ENCODE measurements at regions not wholly inside any gene's neighbourhood (a gene's known extent, or its start where the extent isn't known, plus 50 kb on each side); places are given as distances from the start of the nearest gene placed in this dataset.
"Not testable (repeated sequence)": the region's sequence is repeated elsewhere in the genome, so short reads cannot be mapped to it uniquely, and the experiment has no call there.

DNA sequence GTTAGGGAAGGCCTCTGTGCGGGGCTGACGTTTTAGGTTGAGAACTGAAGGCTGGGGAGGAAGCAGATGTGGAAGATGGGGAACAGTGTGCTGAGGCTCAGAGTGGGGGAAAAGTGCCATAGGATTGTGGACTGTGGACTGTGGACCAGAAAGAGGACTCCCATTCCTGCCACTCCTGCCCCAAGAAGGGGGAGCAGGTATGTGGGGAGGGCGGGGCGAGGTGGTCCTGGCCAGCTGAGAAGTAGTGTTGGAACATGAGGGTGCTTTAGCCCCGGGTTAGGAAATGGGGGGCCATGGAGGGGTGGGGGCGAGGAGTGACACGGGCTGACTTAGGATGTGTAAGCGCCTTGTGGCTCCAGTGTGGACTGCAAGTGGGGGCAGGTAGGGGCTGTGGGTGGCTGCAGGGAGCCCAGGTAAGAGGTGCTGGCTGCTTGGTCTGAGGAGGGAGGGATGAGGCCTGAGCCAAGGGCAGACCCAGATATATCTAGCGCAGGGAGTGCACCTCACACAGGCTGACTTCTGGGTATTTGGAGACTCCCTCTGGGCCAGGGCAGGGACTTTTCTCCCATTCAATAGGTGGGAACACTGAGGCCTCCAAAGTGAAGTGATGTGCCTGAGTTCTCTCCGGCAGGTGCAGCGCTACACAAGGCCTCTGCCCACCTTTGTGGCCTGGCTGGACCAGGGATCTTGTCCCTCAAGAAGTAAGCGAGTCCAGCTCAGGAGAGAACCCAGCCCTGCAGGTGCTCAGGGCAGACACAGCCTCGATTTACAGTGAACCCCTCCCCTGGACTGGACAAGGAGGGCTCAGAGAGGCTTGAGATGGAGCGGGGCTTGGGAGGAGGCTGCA lies 76.6 kb upstream of the TOX2 start:
- no peak for DNase-seq (ENCODE audit: low read depth)

DNA sequence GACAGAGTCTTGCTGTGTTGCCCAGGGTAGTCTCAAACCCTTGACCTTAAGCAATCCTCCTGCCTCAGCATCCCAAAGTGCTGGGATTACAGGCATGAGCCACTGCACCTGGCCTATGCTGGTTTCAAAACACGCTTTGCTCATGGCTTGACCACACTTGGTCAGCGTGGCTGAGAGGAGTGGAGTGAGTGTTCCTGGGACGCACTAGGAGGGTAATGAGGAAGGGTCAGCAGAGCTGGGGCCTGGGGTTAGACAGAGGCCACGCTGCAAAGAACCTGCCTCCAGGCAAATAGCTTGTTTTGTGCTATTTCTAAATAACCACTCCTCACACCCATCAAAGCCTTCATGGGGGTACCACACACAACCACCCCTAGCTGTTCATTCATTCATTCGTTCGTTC lies 77.9 kb upstream of the TOX2 start:
- DNase-seq (ENCODE audit: low read depth): no peak

DNA sequence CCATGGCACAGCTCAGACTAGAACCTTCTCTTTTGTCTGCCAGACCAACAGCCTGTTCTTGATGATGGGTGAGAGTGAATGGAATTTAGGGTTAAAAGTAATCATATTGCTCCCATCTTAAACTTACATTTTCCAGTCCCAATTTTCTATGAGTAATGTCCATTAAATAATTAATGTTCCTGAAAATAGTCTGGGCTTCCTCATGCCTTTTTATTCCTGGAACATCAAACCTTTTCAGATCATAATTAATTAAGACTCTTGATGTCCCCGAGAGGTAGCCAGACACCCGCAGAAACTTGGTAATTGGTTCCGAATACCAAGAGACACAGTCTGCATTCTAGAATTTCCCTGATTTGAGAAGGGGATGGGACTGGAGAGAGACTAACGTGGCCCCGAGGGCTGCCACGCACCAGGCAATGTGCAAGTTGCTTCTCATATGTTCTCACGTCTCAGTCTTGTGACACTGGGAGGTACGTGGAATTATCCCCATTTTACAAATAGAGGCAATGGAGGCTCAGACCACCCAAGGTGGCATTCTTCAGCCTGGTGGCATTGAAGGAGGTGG lies 78.6 kb upstream of the TOX2 start:
- DNase-seq (ENCODE audit: low read depth): no peak

DNA sequence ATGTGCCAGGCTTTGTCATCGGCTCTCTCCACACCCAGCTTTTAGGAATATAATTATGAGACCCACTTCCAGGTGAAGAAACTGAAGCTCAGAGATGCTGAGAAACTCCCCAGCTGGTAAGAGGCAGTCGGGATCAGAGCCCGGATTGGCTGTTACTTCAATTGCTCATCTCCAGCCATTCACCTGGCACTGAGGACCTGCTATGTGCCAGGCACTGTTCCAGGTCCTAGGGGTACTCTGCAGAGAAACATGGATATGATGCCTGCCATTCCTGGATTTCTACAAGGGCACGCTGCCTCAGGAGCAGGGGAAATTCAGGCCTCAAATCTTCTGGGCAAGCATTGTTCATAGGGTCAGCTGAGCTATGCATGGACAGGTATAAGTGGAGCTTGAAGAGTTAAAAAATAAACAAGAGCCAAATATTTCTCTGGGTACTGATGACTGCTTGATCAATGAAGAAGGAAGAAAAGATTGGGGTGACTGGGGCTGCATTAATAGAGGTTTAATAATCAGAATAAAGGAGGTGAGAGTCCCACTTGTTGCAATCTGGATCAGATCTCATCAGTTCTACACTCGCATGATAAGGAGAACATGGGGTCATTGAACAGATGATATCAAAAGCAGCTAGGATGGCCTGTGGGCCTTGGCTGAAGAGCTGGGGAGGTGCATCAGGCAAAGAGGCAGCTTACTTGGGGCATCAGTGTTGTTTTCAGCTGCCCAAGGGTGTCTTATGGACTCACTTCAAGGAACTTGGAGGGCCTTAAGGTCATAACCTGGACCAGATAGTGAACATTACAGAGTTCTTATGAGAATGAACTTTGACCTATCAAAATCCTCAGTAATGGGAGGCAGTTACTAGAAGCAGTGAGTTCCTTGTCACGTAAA lies 80.9 kb upstream of the TOX2 start:
- no peak for DNase-seq (ENCODE audit: low read depth)

DNA sequence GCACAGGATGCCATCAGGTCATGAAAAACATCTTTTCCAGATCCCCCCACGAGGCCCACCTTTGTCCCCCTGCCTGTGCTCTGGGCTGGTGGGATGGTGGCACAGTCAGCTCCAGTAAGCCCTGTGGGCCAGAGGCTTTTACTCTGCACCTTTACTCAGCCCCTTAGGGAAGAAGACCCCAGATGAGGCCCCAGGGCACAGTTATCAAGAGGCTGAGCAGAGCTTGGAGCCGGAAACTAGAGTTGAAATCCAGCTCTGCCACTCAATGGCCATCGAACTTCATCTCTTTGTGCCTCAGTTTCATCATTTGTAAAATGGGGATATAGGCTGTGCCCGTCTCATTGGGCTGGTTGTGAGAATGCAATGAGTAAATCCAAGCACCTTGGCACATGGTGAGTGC lies 81.7 kb upstream of the TOX2 start:
- no peak for DNase-seq (ENCODE audit: low read depth)

DNA sequence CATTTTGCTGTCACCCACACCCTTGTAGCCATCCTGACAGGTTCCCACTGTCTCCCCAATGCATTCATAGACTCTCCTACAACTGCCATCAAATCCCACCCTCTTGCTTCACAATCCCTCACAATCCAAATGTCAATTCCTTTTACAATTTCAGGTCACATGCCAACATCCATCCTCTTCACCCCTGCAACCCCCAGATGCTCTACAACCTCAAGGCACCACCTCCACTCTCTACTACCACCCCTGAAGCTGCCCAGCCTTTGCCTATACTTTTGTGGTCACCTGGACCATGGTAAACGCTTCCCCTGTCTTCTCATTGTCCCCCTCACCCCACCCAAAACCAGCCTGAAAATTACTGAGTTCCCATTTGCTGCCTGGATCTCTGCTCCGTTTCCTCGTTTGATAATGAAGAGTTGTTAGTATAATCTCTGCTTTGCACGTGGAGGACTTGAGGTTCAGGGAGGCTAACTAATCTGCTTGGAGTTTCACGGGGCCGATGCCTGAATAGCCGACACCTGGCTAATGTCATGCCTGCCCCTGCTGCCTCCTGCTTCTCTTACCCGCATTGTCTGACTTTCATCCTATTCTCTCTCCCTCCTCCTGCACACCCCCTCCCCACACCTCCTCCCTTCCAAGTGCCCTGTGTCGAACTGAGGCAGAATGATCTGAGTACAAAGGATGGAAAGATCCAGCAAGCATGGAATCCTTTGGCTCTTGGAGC lies 82.4 kb upstream of the TOX2 start:
- no peak for DNase-seq (ENCODE audit: low read depth)

DNA sequence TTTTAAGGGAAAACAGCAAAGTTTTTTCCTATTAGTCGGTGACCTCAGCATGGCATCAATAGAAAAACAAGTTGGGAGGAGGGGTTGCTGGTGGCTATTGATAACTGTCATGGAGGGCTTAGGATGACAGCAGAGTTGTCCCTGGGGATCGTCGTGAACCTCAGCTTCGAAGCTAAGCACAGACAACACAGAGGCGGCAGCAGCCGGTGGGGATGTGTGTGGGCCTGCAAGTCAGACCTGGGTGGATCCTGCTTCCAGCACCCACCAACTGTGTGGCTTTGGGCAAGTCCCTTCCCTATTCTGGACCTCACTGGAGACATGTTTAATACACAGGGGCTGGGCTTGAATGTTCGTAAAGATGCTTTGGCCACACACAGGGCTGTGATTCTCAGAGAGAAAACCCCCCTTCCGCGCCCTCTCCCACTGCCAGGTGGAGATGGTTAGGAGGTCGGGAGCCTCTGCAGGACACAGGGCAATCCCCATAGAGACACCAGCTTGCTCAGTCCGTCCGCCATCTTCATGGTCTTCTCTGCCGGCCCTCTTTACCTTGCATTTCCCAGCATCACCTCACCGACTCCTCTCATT lies 83.1 kb upstream of the TOX2 start:
- no peak for DNase-seq (ENCODE audit: low read depth)

DNA sequence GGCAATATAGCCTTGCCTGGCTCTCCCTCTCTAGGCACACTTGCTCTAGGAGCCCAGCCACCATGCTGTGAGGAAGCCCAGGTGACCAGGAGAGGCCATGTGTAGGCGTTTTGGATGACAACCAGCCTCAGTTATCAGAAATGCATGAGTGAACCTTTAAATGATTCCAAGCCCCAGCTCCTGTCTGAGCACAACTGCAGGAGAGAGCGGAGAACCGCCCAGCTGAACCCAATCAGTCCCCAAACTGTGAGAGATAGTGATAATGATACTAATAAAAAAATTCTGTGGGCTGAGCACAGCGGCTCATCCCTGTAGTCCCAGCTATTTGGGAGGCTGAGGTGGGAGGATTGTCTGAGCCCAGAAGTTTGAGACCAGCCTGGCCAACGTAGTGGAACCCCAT lies 83.8 kb upstream of the TOX2 start:
- DNase-seq (ENCODE audit: low read depth): no peak

DNA sequence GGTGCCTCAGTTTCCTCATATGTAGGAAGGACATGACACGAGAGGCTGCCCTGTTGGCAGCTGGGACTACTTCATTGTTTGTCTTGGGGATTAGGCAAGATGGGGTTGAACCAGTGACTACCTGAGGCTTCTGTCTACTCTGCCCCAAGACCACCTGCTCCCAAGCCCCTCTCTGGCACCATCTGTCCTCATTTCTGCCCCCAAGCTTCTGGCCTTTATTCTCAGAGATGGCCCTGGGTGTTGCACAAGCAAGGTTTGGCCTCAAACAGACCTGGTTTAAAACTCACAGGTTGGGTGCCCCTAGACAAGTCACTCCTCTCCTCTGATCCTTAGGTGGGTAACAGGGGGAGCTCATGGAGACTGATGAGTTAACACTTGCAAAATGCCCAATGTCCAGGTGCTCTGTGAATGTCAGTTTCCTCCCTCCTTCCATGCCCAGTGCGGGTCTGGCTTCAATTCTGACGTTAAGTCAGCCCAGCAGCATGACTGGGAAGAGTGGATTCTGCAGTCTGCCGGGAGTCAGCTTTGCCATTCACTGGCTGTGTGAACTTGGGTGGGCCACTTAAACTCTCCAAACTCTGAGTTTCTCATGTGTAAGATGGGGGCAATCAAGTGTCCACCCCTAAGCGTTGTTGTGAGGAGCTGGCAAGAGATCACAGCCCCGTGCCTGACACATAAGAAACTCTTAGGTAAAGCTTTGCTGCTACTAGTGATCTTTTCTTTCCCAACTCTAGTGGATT lies 84.5 kb upstream of the TOX2 start:
- DNase-seq (ENCODE audit: low read depth): no peak

DNA sequence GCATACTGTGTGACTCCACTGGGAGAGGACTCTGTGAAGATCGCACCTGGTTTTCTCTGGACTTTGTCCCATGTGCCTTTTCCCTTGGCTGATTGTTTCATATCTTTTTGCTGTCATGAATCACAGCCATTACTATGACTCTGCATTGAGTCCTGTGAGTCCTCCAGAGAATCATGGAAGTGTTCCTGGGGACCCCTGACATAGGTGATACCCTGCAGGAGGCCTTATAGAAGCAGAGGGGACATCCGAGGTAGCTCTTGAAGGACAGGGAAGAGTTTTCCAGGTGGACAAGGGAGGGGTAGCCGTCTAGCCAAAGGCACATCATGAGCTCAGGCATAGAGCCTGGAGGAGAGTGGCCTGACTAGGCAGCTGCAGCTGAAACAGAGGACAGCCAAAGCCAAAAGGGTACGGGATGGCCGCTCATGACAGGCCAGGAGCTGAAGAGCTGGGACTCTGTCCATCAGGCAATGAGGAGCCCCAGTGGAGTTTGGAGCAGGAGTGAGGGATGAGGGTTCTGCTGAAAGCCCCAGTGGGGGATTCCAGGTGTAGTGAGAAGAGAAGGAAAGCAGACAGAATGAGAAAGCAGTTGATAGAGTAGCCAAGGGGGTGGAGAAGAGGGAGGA lies 86.6 kb upstream of the TOX2 start:
- DNase-seq (ENCODE audit: low read depth): no peak

DNA sequence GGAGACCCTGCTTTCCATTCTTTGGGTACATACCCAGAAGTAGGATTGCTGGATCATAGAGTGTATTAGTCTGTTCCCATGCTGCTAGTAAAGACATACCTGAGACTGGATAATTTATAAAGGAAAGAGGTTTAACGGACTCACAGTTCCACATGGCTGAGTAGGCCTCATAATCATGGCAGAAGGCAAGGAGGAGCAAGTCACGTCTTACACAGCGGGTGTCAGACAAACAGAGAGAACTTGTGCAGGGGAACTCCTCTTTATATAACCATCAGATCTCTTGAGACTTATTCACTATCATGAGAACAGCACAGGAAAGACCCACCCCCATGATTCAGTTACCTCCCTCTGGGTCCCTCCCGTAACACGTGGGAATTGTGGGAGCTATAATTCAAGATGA lies 87.7 kb upstream of the TOX2 start:
- not testable (repeated sequence) for DNase-seq (ENCODE audit: low read depth)

DNA sequence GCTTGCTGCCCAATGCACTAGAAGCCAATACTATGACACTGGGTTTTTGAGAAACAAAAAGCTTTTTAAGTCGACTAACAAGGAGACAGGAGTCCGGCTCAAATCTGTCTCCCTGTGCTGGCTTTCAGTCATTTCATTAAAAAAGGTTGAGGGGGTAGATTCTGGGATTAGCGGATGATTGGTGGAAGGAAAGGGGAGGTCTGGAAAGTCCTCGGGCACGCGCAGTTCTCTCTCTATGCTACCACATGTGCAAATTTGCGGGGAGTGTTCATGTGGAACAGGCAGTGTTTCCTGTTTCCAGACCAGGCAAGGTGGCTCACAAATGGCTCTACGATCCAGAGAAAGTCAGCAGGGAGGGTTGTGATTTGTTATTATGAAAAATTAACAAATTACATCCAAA lies 89.1 kb upstream of the TOX2 start:
- DNase-seq (ENCODE audit: low read depth): no peak

DNA sequence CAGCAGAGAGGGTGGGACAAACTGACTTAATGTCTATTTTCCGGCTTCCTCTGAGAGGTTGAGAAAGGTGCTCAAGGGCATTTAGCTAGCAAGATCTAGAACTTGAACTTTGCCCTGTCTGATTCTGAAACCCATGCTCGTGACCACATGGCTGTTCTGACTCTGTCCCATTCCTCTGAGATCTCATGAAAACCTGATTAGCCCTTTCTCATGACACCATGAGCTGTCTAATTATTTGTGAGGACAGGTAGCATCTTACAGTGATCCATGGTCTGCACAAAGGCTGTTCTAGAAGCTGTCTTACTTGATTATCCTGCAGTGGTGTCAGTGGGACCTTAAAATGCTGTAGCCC lies 89.6 kb upstream of the TOX2 start:
- DNase-seq (ENCODE audit: low read depth): no peak

DNA sequence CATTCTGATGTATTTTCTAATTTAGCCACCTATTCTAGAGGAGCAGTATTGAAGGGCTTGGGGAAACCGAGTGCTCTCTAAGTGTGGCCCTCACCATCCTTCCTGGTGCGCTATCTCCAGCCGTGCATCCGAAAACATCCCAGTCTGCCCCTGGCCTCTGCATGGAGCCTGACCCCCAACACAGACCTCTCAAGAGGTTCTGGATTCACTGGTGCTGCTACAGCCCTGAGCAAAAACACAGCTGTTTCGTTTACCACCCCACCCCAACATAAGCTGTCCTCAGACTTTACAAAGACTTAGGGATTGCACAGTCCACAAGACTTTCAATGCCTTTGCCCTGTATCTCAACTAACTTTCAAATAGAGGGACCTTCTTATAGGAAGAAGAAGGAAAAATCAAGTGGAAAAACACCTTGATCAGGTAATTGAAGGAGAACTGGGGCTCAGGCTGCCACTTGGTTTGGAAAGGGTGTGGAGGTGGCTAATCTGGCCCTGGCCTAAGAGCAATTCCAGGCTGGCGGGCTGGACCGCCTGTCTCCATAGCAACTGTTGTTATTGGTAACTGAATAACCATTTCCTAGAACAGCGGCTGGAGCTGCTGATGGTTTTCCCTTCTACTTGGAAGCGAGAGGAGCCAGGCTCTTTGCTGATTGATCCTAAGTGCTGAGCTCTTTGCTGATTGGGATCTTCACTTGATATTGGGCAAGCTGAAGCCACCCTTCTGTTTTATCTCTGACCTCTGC lies 90.2 kb upstream of the TOX2 start:
- peak; percentile 54 for DNase-seq (ENCODE audit: low read depth)

DNA sequence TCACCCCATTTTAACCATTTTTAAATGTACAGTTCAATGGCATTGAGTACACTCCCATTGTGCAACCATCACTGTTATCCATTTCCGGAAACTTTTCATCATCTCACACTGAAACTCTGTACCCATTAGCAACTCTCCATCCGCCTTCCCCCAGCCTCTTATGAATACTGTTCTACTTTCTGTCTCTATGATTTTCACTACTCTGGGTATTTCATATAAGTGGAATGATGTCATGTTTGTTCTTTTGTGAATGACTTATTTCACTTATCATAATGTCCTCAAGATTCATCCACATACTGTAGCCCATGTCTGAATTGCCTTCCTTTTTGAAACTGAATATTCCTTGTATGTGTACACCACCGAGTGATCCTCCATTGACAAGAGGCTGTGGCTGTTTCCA lies 92.9 kb upstream of the TOX2 start:
- no peak for DNase-seq (ENCODE audit: low read depth)

DNA sequence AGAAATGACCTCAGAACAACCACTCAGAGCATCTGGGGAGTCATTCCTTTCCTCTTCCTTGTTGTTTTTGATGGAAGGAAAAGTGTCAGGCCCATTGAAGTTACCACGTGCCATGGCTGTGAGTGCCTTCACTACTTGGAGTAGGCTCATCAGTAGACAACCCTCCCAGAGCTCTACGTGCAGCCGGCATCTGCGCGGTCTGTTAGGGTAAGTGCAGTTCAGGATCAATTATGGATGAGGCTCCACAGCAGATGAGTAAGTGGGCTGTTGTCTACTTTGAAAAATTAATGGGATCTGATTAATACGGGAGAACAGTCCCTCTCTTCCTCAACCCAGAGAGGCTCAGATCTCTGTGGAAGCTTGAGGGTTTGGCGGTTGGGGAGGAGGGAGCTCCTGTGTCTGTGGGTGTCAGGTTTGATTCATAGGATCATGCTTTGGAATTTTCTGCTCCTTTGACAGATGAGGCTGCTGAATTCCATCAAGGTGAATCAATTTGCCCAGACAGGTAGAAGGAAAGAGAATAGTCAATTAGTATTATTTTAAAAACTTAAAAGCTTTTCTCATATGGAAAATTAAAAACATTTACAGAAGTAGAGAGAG lies 93.8 kb upstream of the TOX2 start:
- no peak for DNase-seq (ENCODE audit: low read depth)

DNA sequence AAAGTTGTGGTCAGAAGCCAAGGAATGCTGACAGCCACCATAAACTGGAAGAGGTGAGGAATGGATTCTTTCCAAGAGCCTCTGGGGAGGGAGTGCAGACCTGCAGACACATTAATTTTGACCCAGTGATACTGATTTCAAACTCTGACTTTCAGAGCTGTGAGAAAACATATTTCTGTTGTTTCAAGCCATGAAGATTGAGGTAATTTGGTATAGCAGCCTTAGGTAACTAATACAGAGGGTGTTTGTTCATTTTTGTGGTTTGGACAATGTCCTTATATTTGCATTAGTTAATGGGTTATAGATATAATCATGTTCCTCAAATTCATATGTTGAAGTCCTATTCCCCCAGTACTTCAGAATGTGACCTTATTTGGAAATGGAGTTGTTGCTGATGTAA lies 85.4 kb upstream of the GTSF1L start:
- no peak for DNase-seq (ENCODE audit: low read depth)

DNA sequence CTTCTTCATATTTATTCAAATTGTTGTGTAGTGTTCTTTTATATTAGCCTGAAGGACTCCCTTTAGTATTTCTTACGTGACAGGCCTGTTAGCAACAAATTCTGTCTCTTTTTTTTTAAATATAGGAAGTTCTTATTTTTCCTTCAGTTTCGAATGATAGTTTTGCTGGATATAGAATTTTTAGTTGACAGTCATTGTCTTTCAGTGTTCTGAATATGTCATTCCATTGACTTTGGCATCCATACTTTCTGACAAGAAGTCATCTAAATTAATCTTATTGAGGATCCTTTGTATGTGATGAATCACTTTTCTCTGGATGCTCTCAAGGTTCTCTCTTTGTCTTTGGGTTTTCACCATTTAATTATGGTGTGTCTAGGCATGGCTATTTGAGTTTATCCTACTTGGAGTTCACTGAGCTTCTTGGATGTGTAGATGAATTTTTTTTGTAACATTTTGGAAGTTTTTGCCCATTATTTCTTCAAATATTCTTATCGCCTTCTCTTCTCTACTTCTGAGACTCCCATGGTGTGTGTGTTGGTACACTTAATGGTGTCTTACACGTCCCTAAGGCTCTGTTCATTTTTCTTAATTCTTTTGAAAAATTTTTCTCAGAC lies 82.5 kb upstream of the GTSF1L start:
- DNase-seq (ENCODE audit: low read depth): peak; percentile 4

DNA sequence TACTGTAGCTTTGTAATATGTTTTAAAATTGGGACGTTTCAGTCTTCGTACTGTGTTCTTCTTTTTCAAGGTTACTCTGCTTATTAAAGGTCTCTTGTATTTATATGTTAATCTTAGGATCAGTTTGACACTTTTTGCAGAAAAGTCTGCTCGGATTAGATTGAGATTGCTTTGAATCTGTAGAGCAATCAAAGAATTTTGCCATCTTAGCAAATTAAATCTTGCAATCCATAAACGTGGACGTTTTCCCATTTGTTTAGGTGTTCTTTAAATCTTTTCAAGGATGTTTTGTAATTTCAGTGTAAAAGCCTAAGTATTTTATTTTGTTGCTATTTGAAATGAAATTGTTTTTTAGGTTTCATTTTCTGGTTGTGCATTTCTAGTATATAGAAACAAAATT lies 78.0 kb upstream of the GTSF1L start:
- no peak for DNase-seq (ENCODE audit: low read depth)
